ENCODE measurements at regions not wholly inside any gene's neighbourhood (a gene's known extent, or its start where the extent isn't known, plus 50 kb on each side); places are given as distances from the start of the nearest gene placed in this dataset.

DNA sequence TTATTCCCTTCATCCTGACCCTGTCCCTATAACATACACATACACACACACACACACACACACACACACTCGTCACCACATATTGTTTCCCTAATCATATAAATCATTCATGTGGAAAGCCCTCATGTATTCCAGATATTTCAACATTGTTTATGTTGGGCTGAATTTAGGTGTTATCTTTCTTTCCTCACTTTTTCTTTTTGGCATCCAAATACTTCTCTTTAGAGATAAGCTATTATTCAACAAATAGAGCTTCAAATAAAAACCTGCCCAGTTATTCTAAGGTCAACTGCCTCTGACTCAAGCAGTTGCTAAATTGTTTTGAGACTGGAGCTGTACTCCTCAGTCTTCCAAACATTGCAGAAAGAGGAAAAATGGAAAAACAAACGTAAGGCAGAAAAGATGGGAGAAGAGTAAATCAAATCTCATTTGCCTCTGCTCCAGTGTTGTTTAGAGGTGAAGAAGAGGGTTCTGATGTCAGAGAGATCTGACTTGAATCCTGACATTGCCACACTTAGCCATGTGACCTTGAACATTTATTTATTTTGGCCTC lies 215.7 kb downstream of the GAS1 start:
- DNase-seq = peak in 1 of 56 donors; percentile 5

DNA sequence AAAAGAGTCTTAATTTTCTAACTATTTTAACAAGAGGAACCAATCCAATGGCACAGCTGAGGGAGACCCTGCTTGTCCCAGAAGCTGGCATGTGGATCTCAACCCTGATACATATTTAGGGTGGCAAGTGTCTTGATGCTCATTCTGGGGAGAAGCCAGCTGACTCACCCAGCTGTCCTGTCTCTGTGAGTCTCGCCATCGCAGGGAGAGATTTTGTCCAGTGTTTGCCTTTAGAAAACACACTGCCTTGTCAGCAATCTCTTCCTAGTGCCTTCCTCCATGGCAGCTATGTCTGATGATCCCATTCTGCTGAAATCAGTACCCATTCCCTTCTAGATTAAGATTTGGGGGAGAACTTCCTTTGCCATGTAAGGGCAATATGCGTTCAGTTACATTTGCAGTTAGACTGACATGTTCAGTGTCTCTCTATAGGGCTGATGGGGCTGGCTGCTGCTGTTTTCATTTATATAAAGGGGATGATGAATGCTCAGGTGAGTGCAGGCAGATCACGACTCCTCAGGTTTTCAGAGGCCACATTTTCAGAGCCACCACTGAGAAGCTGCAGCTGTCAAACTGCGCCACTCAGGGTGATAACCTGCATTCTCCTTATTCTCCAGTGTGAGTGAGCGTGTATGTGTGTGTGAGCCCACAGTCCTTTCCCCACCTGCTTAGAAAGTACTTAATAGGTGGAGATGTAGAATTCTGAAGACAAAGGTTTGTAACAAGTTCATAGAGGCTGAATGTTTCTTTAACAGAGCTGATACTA lies 217.0 kb downstream of the GAS1 start:
- DNase-seq = no peak

DNA sequence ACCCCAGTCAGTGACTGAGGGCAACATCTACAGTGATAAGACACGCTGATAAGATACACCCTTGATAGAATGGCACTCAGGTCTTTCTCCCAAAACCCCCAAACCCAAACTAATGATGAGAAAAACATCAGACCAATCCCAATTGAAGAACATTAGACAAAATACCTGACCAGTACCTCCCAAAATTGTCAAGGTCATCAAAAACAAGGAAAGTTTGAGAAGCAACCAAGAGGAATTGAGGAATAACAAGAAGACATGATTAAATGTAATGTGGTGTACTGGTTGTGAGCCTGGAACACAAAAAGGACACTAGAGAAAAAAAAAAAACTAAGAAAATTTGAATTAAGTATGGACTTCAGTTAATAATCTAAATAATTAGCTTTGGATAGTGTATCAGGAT lies 222.8 kb downstream of the GAS1 start:
- DNase-seq = no peak

DNA sequence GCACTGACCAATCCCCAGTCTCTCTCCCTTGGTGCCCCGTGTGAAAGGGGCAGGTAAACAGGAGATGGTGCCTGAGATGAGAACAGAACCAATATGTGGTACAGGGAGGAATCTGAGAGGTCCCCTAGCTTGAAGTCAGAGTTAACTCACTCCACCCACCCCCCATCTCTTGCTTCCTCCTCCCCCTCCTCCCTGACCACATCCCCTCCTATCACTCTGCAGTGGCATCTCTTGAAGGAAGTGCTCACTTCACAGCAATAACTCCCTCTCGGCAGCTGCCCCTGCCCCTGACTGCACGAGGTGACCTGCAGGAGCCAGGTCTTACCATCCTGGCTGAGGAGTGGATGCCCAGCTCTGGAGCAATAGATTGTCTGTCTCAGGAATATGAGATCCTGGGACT lies 224.0 kb downstream of the GAS1 start:
- no peak for DNase-seq

DNA sequence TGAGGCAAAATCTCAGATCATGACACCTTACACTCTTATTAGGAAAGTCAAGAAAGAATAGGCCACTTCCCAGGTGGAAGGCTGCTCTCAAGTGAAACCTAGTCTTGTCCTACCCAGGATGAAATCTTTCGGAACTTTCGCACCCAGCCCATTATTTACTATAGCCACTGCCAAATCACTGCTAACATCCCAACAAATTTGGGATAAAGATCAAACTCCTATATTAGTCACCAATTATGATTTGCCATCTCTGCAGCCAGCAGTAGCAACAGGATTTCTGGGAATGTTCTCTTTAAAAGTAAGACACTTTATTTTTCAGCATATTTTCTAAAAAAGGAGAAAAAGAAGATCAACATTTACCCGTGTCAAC lies 224.6 kb downstream of the GAS1 start:
- DNase-seq = no peak

DNA sequence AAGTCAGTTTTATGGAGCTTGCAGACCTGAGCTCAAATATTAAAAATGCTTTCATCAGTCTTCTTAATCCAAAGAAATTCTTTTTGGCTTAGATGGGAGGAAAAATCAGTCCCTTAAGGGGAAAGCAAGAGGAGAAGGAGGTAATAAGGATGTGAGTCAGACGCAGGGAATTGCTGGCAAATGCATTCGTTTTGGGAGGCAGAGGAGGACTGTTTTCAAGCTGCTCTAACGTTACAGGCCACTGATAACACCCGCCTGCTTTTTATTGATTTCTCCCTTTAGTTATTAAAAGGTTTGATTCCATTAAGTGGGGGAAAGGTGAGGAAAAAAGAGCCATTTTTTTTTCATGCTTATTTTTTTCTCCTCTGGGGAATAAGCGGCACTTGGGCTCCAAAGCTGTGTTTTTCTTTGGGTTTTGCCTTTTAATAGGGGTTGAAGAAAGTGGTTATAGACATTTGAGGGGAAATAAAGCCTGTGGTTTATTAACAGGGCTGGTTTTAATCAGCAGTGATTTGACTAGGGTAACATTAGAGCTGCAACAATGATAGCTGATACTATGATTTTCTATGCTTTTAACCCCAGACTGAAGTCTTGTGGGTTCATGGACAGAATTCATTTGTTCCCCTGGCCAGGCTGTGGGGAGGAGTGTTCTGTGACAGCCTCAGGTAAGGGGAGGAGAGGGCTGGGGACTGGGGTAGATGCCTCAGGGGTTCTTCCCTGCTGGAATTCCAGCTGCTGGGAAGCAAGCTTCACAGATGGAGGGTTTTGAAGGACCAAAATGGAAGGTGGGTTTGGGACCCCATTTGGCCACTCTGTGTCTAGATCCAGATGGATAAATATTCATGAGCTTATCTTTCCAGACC lies 225.2 kb downstream of the GAS1 start:
- DNase-seq = peak in 1 of 56 donors; percentile 5

DNA sequence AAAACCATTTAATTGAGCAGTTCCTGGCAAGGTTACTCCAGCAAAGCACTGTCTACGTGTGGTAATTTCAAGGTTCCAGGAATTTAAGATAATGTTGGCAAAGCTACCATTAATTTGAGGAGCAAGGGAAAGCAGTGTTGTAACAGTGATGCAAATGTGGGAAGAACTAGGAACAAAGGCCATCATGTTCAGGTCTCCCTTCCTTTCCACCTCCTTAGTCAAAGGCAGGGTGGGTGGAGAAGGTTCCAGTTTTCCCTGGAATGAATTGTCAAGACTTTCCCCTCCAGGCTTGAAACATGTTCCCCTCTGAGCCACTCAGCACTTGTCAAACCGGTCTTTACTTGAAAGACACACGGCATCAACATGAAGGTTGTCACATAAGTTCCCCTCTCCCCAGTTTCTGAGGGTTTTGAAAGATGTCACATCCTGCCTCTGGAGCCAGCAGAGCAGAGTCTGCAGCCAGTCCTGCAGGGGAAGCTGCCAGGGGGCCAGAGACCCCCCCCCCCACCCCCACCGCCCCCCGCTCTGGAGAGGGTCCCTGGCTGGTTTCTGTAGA lies 226.0 kb downstream of the GAS1 start:
- no peak for DNase-seq

DNA sequence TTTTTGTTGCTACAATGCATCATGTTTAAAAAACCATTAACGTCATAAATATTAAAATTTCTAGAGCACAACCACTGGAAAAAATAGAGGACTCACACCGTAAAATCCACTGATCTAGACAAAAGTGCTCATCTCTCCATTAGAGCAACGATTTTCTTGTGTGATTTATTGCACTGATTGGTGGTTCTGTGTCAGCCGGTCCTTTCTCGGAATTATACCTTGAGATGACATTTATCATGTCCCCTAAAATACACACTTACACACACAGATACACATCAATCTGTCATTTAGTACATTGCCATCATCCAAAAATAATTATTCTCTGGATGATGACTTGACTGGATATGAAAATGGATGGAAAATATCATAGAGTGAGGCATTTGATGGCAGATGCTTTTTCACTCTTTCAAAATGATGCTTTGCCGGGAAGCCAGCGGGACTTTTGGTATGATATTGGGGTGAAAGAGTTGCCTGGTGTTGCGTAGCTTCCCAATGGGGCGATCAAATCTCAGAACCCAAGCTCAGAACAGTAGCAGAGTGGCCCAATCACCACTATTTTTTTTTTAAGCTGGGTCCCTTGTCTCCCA lies 226.6 kb downstream of the GAS1 start:
- DNase-seq = no peak

DNA sequence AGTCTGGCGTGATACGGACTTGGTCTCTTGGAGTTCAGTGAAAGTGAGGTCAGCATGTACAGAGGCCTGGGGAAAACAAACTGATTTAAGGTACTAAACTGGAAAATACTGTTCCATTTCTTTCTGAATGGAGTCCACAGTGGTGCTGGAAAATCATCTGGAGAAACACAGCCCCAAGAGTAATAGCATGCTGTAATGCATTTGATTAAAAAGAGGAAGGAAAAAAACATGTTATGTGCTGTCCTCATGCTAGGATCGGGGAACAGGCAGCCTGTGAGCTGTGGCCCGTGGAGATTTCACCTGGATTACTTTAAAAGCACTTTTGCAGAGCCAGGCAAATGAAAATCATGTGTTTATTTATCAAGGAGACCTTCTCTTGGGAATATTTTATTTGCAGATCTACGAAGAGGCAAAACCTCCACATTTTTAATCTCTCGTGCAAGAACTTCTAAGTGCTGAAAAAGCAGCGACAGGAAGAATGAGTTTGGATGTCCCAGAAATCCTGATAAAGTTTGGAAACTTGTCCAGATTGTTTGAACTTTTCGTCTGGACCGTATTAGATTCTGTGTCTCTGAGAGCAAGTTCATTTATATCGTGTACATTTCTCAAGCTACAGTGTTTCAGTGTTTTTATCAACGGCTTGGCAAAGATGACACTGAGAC lies 228.8 kb downstream of the GAS1 start:
- DNase-seq = no peak

DNA sequence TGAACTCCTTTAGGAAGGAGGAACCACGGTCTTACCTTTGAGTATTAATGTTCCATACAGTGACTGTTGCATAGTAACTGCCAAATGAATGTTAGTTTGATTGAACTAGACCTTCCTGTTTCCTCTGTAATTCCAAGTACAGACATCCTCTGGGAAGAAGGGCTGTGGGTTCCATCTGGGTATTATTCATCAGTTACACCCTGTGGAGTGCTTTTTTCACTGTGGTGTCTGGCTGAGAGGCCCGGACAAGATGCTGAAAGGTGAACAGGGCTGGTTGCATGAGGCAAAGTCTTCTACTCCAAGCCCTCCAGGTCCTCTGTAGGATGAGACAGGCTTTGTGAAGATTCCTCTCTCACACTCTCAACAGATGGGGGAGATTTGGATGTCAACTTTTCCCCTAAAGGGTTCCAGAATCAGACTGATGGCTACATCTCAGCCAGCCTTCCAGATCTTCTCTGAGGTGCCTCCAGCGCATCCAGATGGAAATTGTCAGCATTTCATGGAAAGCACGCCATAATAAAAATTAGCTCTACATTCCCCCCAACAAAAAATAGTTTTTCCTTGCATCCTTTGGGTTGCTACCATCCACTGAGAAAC lies 230.9 kb downstream of the GAS1 start:
- no peak for DNase-seq

DNA sequence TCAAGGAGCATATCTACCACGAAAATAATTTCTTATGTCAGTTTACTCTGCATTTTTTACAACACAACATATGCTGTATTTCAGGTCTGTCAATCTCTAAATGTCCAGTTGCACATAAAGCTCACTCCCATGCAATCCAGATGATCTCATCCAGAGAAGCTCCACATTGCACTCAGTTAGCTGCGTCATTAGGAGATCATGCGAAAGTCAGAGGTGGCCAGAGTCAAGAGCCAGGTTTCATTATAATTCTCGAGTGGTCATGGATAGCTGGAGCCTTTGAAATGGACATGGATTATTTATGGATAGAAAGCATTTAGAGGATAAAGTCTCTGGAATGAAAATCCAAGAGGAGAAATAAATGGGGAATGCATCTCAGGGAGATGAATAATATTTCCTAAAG lies 232.3 kb downstream of the GAS1 start:
- no peak for DNase-seq

DNA sequence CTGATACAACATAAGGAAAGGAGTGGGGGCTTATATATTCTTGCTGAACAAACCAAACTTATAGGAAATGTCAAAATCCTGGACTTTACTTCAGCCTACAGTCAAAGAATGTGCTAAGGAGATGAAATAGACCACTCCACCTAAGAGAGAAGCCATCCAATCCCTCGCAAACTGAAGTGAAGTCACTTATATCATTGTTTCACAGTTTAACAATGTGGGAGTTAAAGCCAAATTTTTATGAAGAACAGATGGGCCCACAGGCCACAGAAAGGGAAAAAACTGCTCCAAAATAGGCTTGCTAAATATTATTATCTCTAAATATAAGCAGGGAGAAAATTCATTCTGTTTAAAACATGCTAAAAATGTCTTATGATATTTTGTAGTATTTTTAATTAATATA lies 233.3 kb downstream of the GAS1 start:
- no peak for DNase-seq

DNA sequence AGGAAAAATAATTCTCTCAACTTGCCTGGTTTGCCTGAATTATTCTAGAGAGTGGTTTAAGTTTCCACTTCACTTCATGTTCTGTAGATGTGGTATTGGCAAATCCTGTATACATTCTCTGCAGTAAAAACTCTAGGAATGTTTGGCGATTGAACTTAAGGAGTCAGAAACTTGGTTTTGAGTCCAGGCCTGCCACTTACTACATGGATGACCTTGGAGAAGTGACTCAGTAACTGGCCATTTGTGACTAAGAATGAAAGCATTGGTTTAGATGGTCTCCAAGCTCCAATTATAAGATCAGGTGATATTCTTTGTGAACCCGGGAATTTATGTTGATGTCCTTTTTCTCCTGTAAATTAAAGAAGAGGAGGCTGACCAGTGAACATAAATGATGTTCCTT lies 233.8 kb downstream of the GAS1 start:
- DNase-seq = no peak

DNA sequence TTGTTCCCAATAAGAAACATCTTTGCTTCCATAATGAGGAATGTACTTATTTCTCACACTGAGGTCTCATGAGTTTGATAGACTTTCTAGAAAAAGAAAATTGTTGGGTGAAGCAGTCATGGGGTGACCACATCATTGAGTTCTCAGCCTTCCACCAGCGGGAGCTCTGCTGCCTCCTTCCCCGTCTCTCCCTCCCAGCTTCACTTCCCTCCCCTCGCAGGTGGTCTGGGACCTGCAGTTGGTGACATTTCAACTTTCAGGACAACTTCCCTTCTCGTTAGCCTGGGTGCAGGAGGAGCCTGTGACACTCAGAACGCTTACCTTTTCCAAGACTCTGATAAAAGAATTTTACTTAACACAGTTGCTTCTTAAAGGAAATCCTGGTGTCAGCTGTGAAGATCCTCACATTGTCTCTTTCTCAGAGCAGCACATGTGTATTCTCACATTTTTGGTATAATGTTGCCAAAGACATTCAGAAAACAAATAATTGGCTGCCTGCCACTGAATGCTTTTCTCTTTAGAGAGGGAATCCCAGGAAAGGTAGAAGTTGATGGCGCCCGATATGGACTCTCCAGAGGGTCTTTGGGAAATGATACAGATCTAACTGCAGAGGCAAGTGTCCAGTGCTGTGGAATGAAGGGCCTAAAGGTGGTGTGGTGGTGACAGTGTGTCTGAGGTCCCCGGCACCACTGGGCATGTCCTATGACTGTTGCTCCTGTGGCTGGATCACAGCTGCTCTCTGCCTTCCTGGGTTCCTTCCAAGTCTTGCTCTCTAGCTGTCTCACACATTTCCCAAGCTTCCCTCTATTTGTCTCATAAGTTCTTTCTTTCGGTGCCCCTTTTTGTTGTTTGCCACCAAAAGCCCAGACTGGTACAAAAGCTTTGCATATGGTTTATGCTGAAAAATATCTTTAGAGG lies 238.1 kb downstream of the GAS1 start:
- no peak for DNase-seq

DNA sequence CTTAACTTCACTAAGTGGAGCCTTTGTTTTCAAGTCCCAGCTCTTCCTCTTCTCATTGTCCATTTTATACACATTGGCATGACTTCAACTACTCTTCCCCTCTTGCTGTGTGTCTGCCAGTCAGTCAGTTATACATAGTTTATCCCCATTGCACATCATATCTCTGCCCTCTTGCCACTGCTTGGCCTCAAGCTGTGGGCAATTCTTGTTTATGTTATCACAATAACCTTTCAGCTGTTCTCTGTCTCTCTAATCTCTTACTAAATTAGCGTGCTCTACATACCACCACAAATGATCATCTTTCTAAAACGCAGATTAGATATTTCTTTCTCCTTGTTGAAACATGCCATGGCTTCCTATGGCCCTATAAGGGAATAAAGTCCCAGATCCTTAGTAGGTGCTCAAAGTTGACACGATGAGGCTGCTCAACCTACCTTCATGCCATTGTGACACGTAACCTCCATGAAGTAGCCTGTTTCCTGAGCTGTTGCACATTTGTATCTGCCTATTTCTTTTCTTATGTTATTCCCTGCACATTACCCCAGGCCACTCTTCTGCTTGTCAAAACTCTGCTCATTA lies 239.3 kb downstream of the GAS1 start:
- DNase-seq = no peak

DNA sequence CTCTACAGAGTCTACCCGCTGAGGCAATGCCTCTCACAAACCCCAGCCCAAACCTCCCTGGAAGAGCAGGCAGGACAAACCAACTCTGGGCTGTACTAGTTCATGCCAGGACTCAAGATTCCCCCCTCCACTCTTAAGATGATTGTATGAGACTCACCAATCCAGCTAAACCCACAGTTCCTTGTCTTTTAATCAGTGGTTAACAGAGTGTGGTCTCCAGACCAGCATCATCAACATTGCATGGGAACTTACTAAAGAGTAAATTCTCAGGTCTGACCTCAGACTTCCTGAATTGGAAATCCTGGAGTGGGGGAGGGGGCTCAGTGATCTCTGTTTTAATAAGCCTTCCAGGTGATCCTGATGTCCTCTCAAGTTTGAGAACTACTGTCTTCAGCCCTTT lies 240.9 kb downstream of the GAS1 start:
- DNase-seq = no peak

DNA sequence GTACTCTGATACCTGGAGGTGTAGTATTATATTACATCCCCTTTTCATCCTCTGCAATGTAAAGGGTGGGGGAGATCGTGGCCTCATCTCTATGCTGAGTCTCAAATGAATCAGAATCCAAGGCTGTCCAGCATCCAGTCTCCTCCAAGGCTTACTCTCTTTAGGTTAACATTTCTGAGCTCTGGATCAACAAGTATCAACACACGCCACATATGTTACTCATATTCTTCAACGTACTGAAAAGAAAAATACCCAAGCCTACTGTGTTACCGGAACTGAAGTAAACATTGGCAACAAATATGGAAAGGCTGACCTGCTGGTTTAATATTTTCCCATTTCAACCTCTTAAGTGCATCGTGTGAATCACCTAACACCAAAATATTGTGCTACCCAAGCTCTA lies 241.8 kb downstream of the GAS1 start:
- no peak for DNase-seq

DNA sequence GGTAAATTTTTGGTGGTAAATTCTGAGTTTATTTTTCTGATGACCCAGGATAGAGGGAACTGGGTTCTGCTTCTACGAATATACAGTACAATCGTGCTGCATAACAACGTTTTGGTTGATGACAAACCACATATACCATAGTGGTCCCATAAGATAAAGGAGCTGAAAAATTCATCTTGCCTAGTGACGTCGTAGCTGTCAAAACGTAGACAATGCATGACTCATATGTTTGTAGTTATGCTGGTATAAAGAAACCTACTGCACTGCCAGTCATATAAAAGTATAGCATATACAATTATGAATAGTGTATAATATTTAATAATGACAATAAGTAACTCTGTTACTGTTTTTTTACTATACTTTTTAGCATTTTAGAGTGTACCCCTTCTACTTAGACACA lies 244.0 kb downstream of the GAS1 start:
- DNase-seq = no peak

DNA sequence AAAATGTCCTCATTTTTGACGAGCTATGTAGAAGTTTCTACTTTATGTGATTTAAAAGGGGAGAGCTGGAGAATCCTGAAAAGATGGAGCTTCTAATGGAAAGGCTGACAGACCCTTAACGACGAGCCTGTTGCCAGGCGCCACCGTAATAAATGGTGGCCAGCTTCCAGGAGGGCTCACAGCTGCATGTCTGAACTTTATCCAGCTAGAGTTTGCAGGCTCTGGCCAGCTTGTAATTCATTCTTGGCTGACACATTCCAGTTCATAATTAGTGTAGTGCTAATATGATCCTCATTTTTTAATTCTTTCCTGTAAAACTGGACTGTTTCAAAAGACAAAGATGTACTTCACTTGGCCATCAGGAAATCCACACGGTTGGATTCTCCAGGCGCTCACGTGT lies 246.7 kb downstream of the GAS1 start:
- peak in 41 of 56 donors; percentile 0 to 58 (median 9) for DNase-seq
